ENCODE measurements at regions not wholly inside any gene's neighbourhood (a gene's known extent, or its start where the extent isn't known, plus 50 kb on each side); places are given as distances from the start of the nearest gene placed in this dataset.

- Mint-ChIP-seq H3K4me3 (no peak overlapping the region), H3K27me3 (no peaks in the 10 kb centered on the region), H3K27ac (no peak overlapping the region), H3K36me3 (ENCODE audit: low read depth) (no peaks in the 10 kb centered on the region), H3K4me1 (no peaks in the 10 kb centered on the region), H3K9me3 (no peaks in the 10 kb centered on the region)
- intact Hi-C loops (cut with micrococcal nuclease) = no loop called here
- TF ChIP-seq CTCF (IDR thresholded peaks at IDR 0.05) = no peak
- ATAC-seq (ENCODE audit: low read depth) (no peak), DNase-seq (no peak)
- CTCF ChIA-PET = no interaction called here
- POLR2A ChIA-PET = no interaction called here
Measured at GRCh38 chr10:109696981-109697775, 226.1 kb downstream of the XPNPEP1 start.

GRCh38 chr10:109696462-109696861, 226.8 kb downstream of the XPNPEP1 start:
- no peak overlapping the region for H3K4me3 Mint-ChIP-seq
- CTCF ChIA-PET = no interaction called here
- intact Hi-C loops (cut with micrococcal nuclease) = no loop called here
- no peak overlapping the region for H3K27ac Mint-ChIP-seq
- DNase-seq = no peak
- H3K9me3 Mint-ChIP-seq = no peaks in the 10 kb centered on the region
- H3K27me3 Mint-ChIP-seq = no peaks in the 10 kb centered on the region
- TF ChIP-seq CTCF (IDR thresholded peaks at IDR 0.05) = no peak
- no peak for ATAC-seq (ENCODE audit: low read depth)
- H3K4me1 Mint-ChIP-seq = no peaks in the 10 kb centered on the region
- H3K36me3 Mint-ChIP-seq (ENCODE audit: low read depth) = no peaks in the 10 kb centered on the region
- POLR2A ChIA-PET = no interaction called here

- Mint-ChIP-seq H3K36me3 (ENCODE audit: low read depth) (no peaks in the 10 kb centered on the region), H3K4me1 (no peaks in the 10 kb centered on the region), H3K4me3 (no peak overlapping the region), H3K9me3 (no peaks in the 10 kb centered on the region), H3K27ac (no peak overlapping the region), H3K27me3 (no peaks in the 10 kb centered on the region)
- ATAC-seq (ENCODE audit: low read depth) = no peak
- TF ChIP-seq CTCF (IDR thresholded peaks at IDR 0.05) = no peak
- intact Hi-C loops (cut with micrococcal nuclease) = no loop called here
- no peak for DNase-seq
- ChIA-PET CTCF (no interaction called here), POLR2A (no interaction called here)
Measured at GRCh38 chr10:109695988-109696387, 227.3 kb downstream of the XPNPEP1 start.

GRCh38 chr10:109689785-109690184, 233.5 kb downstream of the XPNPEP1 start:
- POLR2A ChIA-PET = no interaction called here
- Mint-ChIP-seq H3K36me3 (ENCODE audit: low read depth) (no peaks in the 10 kb centered on the region), H3K4me3 (no peak overlapping the region), H3K4me1 (no peaks in the 10 kb centered on the region), H3K27ac (no peak overlapping the region), H3K9me3 (peaks cover 5% of the 10 kb centered on the region), H3K27me3 (no peaks in the 10 kb centered on the region)
- DNase-seq (no peak), ATAC-seq (ENCODE audit: low read depth) (no peak)
- intact Hi-C loops (cut with micrococcal nuclease) = no loop called here
- TF ChIP-seq CTCF (IDR thresholded peaks at IDR 0.05) = no peak
- CTCF ChIA-PET = no interaction called here

GRCh38 chr10:109679478-109679877, 243.8 kb downstream of the XPNPEP1 start:
- H3K27me3 Mint-ChIP-seq = no peaks in the 10 kb centered on the region
- no peak for TF ChIP-seq CTCF (IDR thresholded peaks at IDR 0.05)
- ChIA-PET CTCF (no interaction called here), POLR2A (no interaction called here)
- H3K36me3 Mint-ChIP-seq (ENCODE audit: low read depth) = no peaks in the 10 kb centered on the region
- no peaks in the 10 kb centered on the region for H3K4me1 Mint-ChIP-seq
- H3K9me3 Mint-ChIP-seq = peaks cover 2% of the 10 kb centered on the region
- no peak overlapping the region for H3K27ac Mint-ChIP-seq
- H3K4me3 Mint-ChIP-seq = no peak overlapping the region
- intact Hi-C loops (cut with micrococcal nuclease) = no loop called here
- no peak for DNase-seq
- ATAC-seq (ENCODE audit: low read depth) = no peak
